NK-92 treated with Interleukin-12 subunit alpha and Interleukin-12 subunit beta, amount 100 ng/mL, for 24 hours (cell line): ENCODE measurements at regions not wholly inside any gene's neighbourhood (a gene's known extent, or its start where the extent isn't known, plus 50 kb on each side); places are given as distances from the start of the nearest gene placed in this dataset.

Experiments
- DNase-seq: peaks from one replicate; lab custom pipeline; 2025; lab: John Stamatoyannopoulos, UW

- DNase-seq: no peak
These were observed 265.0 kb upstream of the IRX4 start for GRCh38 chr5:2147504-2148311.

GRCh38 chr5:2143646-2144353 is 261.1 kb upstream of the IRX4 start:
- no peak for DNase-seq

- no peak for DNase-seq
These were observed 260.4 kb upstream of the IRX4 start for GRCh38 chr5:2143088-2143487.

GRCh38 chr5:2142456-2142954 is 259.8 kb upstream of the IRX4 start:
- no peak for DNase-seq

- DNase-seq: no peak
These were observed 258.7 kb upstream of the IRX4 start for GRCh38 chr5:2141254-2142000.

GRCh38 chr5:2140501-2141175 is 257.9 kb upstream of the IRX4 start:
- no peak for DNase-seq

- no peak for DNase-seq
These were observed 256.8 kb upstream of the IRX4 start for GRCh38 chr5:2139478-2139877.

- DNase-seq: no peak
These were observed 256.2 kb upstream of the IRX4 start for GRCh38 chr5:2138896-2139295.

- no peak for DNase-seq
These were observed 254.8 kb upstream of the IRX4 start for GRCh38 chr5:2137444-2138050.

GRCh38 chr5:2136728-2137333 is 254.1 kb upstream of the IRX4 start:
- DNase-seq: no peak

- DNase-seq: no peak
These were observed 253.1 kb upstream of the IRX4 start for GRCh38 chr5:2135833-2136232.

- no peak for DNase-seq
These were observed 252.6 kb upstream of the IRX4 start for GRCh38 chr5:2135354-2135753.

GRCh38 chr5:2134543-2135292 is 252.0 kb upstream of the IRX4 start:
- no peak for DNase-seq

- no peak for DNase-seq
These were observed 251.2 kb upstream of the IRX4 start for GRCh38 chr5:2133936-2134335.

GRCh38 chr5:2133080-2133479 is 250.4 kb upstream of the IRX4 start:
- no peak for DNase-seq

GRCh38 chr5:2132497-2132847 is 249.7 kb upstream of the IRX4 start:
- no peak for DNase-seq

GRCh38 chr5:2131826-2132496 is 249.2 kb upstream of the IRX4 start:
- DNase-seq: no peak

- no peak for DNase-seq
These were observed 248.5 kb upstream of the IRX4 start for GRCh38 chr5:2131196-2131595.

- no peak for DNase-seq
These were observed 247.6 kb upstream of the IRX4 start for GRCh38 chr5:2130361-2130760.
